ENCODE measurements at regions not wholly inside any gene's neighbourhood (a gene's known extent, or its start where the extent isn't known, plus 50 kb on each side); places are given as distances from the start of the nearest gene placed in this dataset.

GRCh38 chr3:130800829-130801228 lies 54.2 kb upstream of the PIK3R4 start:
- 74% methylated on average over 7 of the region's 7 CpGs for WGBS (ENCODE audit: insufficient coverage, insufficient replicate concordance, low lambda C conversion rate, missing lambda C conversion rate)

GRCh38 chr3:130801473-130801872 lies 54.8 kb upstream of the PIK3R4 start:
- Histone ChIP-seq H3K9me3 (replicated peaks; ENCODE audit: control insufficient read depth, insufficient read depth, low read length) (no peaks in the 10 kb centered on the region), H3K36me3 (ENCODE audit: control insufficient read depth in 2 of 2, insufficient read depth in 2 of 2, low read length in 1 of 2) (no peaks in the 10 kb centered on the region), H2AFZ (ENCODE audit: control insufficient read depth, low read depth, low read length) (no peak overlapping the region), H3K4me3 (no peak overlapping the region), H3K27ac (ENCODE audit: control insufficient read depth, insufficient read depth) (no peak overlapping the region), H4K20me1 (ENCODE audit: control insufficient read depth, insufficient read depth) (no peaks in the 10 kb centered on the region), H3K4me2 (ENCODE audit: control insufficient read depth, insufficient read depth) (no peak overlapping the region), H3K79me2 (ENCODE audit: control insufficient read depth, insufficient read depth, low read length) (no peaks in the 10 kb centered on the region), H3K9ac (ENCODE audit: control insufficient read depth, insufficient read depth, low read length) (no peak overlapping the region), H3K27me3 (replicated peaks in 1 of 2; ENCODE audit: control insufficient read depth in 2 of 2, insufficient read depth in 2 of 2, low read length in 1 of 2) (no peaks in the 10 kb centered on the region), H3K4me1 (ENCODE audit: control insufficient read depth, insufficient read depth, low read length) (no peaks in the 10 kb centered on the region)
- no peak for ATAC-seq
- BruUV-seq (replicated peaks) = no TSS peak
- WGBS (ENCODE audit: insufficient coverage, insufficient replicate concordance, low lambda C conversion rate, missing lambda C conversion rate) = 46% methylated on average over 3 of the region's 3 CpGs
- POLR2A ChIA-PET = no interaction called here
- RAD21 ChIA-PET (ENCODE audit: unreplicated experiment) = no interaction called here
- SMC1A ChIA-PET (ENCODE audit: uncharacterized antibody, unreplicated experiment) = interaction anchor here (0.8 kb wide), 1 partner anchor 9 kb away, joined by 3 read pairs; no protein-coding TSS in a partner anchor
- FAIRE-seq = no peak
- CTCF ChIA-PET = no interaction called here
- TF ChIP-seq ATF3 (IDR thresholded peaks at IDR 0.05; ENCODE audit: borderline replicate concordance, extremely low read depth, low read depth, low read length) (no peak), MYB (IDR thresholded peaks at IDR 0.05; ENCODE audit: borderline replicate concordance, low read depth, low read length) (no peak), HDAC6 (IDR thresholded peaks at IDR 0.05; ENCODE audit: unreplicated experiment) (no peak), NR2F1 (conservative IDR thresholded peaks at IDR 0.05) (no peak), USF1 (IDR thresholded peaks at IDR 0.05; ENCODE audit: borderline replicate concordance, extremely low read length, insufficient read depth, low read depth, low read length) (no peak), TCF3 (IDR thresholded peaks at IDR 0.05; ENCODE audit: borderline replicate concordance, insufficient read depth, low read depth, low read length) (no peak)
- intact Hi-C loops (cut with micrococcal nuclease; ENCODE audit: unreplicated experiment) (no loop called here), in situ Hi-C loops (cut with MboI) (no loop called here)
- no peak for DNase-seq (ENCODE audit: low read depth, low spot score)

More at GRCh38 chr3:130800829-130801228, 54.2 kb upstream of the PIK3R4 start:
- CTCF ChIA-PET = no interaction called here
- BruUV-seq (replicated peaks) = no TSS peak
- in situ Hi-C loops (cut with MboI) (no loop called here), intact Hi-C loops (cut with micrococcal nuclease; ENCODE audit: unreplicated experiment) (no loop called here)
- Histone ChIP-seq H3K9ac (ENCODE audit: control insufficient read depth, insufficient read depth, low read length) (no peak overlapping the region), H3K36me3 (ENCODE audit: control insufficient read depth in 2 of 2, insufficient read depth in 2 of 2, low read length in 1 of 2) (no peaks in the 10 kb centered on the region), H3K79me2 (ENCODE audit: control insufficient read depth, insufficient read depth, low read length) (no peaks in the 10 kb centered on the region), H3K27me3 (replicated peaks in 1 of 2; ENCODE audit: control insufficient read depth in 2 of 2, insufficient read depth in 2 of 2, low read length in 1 of 2) (no peaks in the 10 kb centered on the region), H3K4me2 (ENCODE audit: control insufficient read depth, insufficient read depth) (no peak overlapping the region), H3K4me1 (ENCODE audit: control insufficient read depth, insufficient read depth, low read length) (no peaks in the 10 kb centered on the region), H3K27ac (ENCODE audit: control insufficient read depth, insufficient read depth) (no peak overlapping the region), H3K4me3 (no peak overlapping the region), H3K9me3 (replicated peaks; ENCODE audit: control insufficient read depth, insufficient read depth, low read length) (no peaks in the 10 kb centered on the region), H4K20me1 (ENCODE audit: control insufficient read depth, insufficient read depth) (no peaks in the 10 kb centered on the region), H2AFZ (ENCODE audit: control insufficient read depth, low read depth, low read length) (no peak overlapping the region)
- no peak for ATAC-seq
- SMC1A ChIA-PET (ENCODE audit: uncharacterized antibody, unreplicated experiment) = interaction anchor here (0.8 kb wide), 1 partner anchor 9 kb away, joined by 3 read pairs; no protein-coding TSS in a partner anchor
- TF ChIP-seq JUND (IDR thresholded peaks at IDR 0.05; ENCODE audit: low read depth, low read length) (no peak), ZNF217 (IDR thresholded peaks at IDR 0.05) (no peak)
- POLR2A ChIA-PET = no interaction called here
- DNase-seq (ENCODE audit: low read depth, low spot score) = no peak
- RAD21 ChIA-PET (ENCODE audit: unreplicated experiment) = no interaction called here
- FAIRE-seq = no peak

All from GM12878 (cell line).